Uterus (tissue), 2 donors: ENCODE measurements at regions not wholly inside any gene's neighbourhood (a gene's known extent, or its start where the extent isn't known, plus 50 kb on each side); places are given as distances from the start of the nearest gene placed in this dataset.

Experiments used
- CTCF ChIP-seq, 4 experiments: fragments of 200-600 bp in 2 of 4; fragments of 450-650 bp in 2 of 4; sonication (generic) in 2 of 4; IDR thresholded peaks; one replicate each; pipeline ENCODE4 v1.5.1; 2016 to 2019; ENCODE audit warnings: antibody characterized with exemption in 4 of 4, mild to moderate bottlenecking in 2 of 4, moderate library complexity in 1 of 4
- POLR2A ChIP-seq, 2 donors: fragments of 450-650 bp; IDR thresholded peaks; one replicate each; pipeline ENCODE4 v1.6.1; 2016; ENCODE audit warnings: antibody characterized with exemption in 2 of 2, mild to moderate bottlenecking in 1 of 2, moderate library complexity in 1 of 2

- TF ChIP-seq CTCF (IDR thresholded peaks at IDR 0.05) (no peak), POLR2A (IDR thresholded peaks at IDR 0.05) (no peak)
Measured at GRCh38 chr20:39268491-39268951, 306.4 kb downstream of the DHX35 start.
